ENCODE measurements at regions not wholly inside any gene's neighbourhood (a gene's known extent, or its start where the extent isn't known, plus 50 kb on each side); places are given as distances from the start of the nearest gene placed in this dataset.
"Not testable (repeated sequence)": the region's sequence is repeated elsewhere in the genome, so short reads cannot be mapped to it uniquely, and the experiment has no call there.

DNA sequence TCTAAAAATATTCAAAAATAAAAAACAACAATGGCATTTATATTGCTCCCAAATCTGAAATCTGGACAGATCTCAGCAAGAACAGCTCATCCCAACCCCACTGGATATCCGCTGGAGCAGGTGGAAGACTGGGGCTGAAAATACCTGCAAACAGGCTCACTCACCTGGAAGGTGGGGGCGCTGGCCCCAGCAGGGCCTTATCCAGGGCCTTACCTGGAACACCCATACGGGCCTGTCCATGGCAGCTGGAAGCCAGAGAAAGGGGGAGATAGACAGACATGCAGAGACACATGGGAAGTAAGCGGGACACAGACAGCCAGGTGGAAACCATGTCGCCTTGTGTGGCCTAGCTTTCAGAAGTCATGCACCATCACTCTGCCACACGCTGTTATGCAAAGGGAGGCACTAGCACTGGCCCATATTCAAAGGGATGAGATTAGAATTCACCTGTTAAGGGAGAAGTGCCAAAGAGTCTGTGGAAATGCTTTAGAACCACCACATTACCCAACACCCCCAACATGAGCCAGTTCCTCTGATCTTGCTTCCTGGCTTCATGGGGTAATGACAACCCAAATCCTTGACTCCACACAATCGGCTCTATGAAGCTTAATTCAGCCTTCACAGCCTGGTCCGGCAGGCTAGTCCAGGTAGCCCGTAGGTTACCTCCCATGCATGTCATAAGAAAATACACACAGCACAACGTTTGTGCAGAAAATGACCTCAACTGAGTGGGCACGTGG lies 99.0 kb upstream of the CDYL start:
- DNase-seq (ENCODE audit: low read depth in 3 of 3): no peak

DNA sequence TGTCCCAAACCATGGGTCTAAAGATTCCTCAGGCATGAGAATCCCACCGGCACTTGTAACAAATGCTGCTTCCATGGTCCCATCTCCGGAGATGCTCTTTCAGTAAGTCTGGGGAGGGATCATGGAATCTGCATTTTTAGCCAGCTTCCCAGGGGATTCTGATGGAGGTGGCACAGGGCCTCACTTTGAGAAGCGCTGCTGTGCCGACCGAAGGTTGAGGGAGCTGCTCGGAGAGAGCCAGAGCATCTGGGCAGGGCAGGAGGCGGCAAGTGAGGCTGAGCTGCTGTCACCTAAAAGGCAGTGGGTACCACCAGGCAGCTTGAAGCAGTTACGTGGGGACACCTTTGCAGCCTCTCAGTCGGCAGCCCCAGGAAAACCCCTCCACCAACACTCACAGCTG lies 100.2 kb upstream of the CDYL start:
- DNase-seq (ENCODE audit: low read depth in 3 of 3): no peak

DNA sequence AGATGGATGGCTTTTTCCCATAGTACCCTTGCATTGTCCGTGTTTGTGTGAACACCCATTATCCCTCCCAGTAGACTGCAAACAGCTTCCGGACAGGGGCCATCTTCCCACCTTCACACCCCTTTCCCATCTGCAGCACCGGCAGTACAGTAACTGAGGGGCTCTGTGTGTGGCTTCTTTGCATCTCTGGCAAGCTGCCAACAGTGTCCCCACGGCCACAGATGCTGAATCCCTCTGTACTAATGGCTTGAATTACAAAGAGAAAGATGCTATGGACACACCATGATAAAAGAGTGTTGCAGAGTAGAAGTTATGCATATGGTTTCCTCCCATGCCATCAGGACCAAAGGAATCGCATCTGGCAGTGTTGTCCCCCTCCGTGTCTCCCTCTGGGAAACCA lies 101.1 kb upstream of the CDYL start:
- no peak for DNase-seq (ENCODE audit: low read depth in 3 of 3)

DNA sequence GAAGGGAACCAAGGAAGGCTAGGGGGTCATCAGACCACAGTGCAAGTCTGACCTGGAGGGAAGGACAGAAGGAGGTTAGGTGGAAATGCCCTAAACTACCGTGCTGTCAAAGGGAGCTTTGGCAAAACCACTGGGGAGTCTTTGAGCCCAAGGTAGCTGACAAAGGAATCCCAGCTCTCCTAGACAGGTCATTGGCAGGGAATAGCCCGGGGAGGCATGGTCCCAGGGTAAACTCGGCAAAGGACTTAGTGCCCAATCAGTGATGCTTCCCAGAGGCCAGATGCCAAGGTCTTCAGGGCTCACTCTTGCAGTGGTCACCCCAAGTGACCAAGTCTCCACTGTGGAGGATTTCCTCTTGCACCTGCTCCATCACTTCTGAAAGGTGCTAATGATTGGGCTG lies 102.3 kb upstream of the CDYL start:
- no peak for DNase-seq (ENCODE audit: low read depth in 3 of 3)

DNA sequence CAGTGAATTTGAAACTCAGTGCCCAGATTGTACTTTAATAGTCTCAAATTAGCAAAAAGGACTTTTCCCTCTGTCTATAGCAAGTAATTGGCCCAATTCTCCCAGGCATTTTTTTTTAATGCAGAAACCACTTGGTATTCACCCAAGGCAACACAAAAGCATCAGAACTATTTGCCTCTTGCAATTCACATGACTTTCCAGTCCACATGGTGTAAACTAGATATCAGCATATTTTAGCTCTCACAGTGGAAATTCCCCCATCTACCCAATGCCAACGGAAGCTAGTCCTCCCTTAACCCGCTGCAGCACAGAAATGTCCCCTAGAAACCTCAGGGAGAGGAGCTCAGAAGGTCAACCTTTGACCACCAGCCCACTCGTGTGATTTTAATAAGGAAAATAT lies 103.4 kb upstream of the CDYL start:
- DNase-seq (ENCODE audit: low read depth in 3 of 3): no peak

DNA sequence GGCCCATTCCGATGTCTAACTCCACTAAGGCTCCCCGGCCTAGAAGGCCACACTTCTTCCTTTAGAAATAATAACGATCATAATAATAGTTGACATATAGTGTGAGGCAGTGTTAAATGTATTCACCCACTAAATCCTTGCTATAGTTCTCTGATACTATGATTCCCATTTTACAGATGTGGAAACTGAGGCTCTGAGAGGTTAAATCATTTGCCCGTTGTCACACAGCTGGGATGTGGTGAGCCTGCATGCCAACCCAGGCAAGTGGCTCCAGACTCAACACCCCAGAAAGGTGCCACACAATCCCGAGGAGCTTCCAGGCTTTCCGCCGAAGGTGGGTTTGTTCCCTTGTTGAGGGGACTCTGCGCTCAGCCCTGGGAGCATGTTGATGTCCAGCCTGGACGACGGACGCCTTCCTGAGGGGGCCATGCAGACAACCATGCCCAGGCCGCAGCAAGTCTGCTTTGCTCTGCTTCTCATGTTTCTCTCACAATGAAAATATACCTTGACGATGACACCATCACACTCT lies 104.6 kb upstream of the CDYL start:
- DNase-seq (ENCODE audit: low read depth in 3 of 3): no peak

DNA sequence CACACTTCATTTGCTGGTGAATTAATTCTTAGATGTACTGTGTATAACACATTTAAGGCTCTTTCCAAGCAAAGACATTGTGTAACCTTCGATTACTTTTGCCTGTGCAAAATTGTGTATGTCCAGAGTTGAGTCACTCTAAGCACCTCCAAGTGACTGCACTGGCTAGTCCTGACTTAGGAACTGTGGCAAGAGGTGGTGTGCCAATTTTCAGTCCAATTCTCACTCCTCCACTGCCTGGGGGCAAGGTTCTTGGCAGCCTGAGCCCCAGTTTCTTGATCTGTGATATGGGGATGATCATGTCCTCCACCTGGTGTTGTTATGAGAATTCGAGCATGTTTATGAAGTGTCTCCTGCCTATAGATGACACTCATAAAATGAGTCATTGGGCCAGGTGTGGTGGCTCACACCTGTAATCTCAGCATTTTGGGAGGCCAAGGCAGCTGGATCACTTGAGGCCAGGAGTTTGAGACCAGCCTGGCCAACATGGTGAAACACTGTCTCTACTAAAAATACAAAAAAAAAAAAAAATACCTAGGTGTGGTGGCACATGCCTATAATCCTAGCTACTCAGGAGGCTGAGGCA lies 105.3 kb upstream of the CDYL start:
- DNase-seq (ENCODE audit: low read depth in 3 of 3): no peak

DNA sequence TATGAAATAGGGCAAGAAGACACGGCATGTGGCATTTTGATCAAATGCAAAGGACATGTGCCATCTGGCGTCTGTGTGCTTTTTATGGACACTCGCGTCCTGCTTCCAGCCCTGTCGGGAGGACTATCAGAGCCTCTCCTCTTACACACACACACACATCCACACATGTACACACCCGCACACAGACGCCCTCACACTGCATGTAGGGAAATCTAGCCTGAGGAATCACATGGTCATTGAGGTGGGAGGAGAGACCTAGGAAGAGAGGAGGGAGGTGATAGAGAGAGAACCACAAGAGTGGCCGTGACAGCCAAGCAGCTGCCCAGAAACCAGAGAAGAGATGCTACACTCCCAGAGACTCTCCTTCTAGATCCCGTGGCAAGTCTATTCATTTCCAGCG lies 105.9 kb upstream of the CDYL start:
- DNase-seq (ENCODE audit: low read depth in 3 of 3): no peak

DNA sequence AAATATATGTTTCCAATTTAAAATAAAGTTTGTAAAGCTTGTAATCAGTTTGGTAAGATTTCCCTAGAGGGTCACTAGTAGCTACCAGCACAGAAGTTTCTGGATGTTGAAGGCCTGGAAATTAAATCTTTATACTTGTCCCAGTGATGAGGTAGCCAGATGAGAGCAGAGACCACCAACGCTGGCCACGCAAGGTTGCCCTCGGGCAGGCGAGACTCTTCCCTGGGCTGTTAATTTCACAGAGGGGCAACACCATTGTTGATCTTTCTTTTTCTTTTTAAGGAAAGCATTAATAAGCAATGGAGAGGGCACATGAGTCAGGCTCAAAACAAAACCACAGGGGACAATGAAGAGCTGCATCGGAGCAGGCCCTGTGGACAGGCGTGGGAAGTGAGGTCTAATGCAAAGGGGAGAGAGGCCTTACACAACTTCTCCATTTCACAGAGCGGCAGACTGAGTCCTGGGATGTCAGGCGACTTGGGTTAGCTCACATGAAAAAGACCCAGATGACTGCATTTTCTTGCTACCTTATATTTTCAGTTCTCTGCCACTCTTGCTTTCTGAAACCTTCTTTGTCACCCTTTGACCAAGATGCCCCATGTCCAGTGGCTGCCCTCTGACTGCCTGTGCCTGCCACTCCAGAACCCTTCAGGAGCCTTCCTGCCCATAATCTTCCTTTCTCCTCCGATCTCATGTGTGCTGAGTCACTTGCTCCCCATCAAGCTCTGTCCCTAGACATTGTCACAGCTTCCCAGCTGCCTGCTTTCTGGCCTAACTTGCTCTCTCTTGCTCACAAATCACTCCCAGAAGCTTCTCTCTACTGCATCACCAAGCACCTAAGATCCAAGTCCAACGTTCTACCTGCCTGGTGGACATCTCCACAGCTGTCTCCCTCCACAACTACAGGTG lies 107.7 kb upstream of the CDYL start:
- no peak for DNase-seq (ENCODE audit: low read depth in 3 of 3)

DNA sequence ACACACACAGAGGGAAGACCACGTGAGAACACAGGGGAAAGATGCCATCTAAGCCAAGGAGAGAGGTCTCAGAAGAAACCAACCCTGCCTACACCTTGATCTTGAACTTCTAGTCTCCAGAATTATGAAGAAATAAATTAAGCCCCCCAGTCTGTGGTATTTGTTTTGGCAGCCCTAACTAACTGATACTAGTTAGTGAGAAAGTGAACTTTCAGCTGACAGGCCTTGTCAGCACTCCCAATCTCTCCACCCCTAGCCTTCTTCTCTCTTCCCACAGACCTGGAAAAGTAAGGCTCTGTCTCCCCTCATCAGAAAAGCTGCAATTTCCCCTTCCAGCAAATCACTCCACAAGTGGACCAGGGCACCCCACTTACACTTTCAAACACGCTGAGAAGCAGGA lies 108.6 kb upstream of the CDYL start:
- no peak for DNase-seq (ENCODE audit: low read depth in 3 of 3)

DNA sequence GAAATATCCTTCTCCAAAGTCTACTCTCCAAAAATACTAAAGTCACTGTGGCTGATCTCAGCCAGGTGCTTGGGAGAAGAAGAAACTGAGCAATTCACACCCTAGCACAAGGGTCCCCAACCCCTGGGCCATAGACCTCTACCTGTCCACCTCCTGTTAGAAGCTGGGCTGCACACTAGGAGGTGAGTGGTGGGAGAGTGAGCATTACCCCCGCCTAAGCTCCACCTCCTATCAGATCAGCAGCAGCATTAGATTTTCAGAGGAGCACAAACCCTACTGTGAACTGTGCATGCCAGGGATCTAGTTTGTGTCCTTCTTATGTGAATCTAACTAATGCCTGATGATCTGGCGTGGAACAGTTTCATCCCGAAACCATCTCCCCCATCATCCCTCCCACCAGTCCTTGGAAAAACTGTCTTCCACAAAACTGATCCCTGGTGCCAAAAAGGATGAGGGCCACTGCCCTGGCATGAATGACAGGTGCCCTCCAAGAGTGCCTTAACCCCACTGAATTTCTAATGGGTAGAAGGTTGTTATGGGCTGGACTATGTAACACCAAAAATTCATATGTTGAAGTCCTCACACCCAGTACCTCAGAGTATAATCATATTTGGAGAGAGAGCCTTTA lies 109.2 kb upstream of the CDYL start:
- no peak for DNase-seq (ENCODE audit: low read depth in 3 of 3)

DNA sequence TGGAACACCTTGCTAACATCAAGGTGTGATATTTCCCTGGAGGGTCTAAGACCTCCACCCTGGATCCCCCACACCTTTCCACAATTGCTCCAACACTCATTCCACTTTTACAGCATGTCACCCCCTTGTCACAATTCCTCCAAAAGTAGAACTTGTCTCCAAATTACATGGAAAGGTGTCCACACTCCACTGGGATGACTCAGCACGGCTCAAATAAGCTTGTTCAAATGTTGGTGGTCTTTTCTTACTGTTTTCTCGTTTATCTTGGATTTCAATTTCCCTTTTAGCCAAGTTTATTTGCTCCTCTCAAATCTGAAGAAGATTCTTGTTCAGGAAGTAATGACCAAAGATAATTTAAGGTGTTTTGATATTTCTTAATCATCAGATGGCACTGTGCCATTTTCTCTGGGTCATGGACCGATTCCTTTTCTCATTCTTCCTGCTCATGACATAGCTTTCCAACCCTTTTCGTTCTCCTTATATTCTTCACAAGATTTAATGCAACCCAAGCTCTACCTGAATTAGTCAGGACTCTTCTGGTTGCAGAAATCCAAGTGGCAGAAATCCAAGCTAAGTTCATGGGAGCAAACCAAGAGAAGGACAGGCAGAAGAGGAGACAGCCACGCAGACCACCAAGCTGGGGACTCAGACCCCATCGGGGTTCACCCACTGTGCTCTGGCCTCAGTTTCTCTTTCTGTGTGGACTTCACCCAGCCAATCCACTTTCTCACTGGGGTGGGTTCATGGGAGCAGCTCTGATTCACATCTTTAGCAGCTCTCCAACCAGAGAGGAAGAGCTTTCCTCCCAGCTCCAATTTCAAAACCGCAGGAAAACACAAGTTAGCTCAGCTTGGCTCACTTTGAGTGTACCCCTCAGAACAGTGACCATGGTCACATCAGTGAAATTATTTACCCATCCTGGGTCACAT lies 110.5 kb upstream of the CDYL start:
- DNase-seq (ENCODE audit: low read depth in 3 of 3): no peak

DNA sequence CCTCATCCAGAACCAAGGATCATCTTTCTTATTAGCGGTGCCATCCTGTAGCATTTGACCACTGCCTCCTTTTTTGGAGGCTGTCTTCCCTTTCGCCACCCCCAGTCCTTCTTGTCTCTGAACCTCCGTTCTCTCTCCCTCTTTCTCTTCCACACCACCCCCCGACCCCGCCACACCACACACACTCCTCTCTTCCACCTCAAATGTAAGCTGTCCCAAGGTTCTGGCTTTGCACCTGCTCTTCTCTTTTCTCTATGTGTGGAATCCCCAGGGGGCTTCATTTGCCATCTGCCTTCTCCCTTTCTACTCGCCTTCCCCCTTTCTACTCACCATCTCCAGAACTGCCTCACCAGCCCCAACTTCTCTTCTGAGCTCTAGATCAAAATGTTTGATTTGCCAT lies 111.3 kb upstream of the CDYL start:
- DNase-seq (ENCODE audit: low read depth in 3 of 3): no peak

DNA sequence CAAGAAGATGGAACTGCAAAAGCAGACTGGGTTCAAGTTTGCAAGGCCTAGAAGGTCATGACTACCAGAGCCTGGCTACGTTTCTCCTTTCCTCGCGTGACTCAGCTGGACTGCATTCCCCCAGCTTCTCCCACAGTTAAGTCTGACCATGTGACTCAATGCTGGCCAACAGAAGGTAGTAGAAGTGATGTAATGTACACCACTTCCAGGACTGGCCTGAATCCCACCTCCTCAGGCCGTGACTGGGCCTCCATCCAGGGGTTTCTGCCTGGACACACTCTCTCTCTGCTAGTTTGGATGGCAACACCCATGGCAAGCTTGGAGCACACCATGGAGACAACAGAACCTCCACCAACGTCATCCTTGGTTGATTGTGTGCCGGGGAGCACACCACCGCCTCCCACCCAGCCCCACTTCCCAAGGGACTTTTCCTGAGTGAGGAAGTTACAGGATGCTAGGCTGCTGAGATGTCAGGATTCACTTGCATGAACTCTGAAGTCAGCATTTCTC lies 112.0 kb upstream of the CDYL start:
- no peak for DNase-seq (ENCODE audit: low read depth in 3 of 3)

DNA sequence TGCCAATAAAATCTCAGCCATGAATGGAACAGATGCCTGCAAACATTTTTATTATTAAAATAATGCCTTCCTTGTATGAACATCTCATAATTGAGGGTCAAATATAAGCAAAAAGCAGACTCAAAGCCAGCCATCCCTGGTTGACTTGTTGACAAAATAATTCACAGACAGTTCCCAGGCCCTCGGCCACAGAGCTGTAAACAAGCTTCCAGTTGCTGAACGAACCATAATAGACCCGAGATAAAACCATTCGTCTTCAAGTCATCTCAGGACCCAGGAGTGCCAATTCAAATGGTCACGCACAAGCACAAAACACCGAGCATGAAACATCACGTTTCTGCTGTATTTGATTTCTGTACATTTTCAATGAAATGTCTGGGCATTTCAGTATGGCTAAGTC lies 113.3 kb upstream of the CDYL start:
- DNase-seq (ENCODE audit: low read depth in 3 of 3): no peak

DNA sequence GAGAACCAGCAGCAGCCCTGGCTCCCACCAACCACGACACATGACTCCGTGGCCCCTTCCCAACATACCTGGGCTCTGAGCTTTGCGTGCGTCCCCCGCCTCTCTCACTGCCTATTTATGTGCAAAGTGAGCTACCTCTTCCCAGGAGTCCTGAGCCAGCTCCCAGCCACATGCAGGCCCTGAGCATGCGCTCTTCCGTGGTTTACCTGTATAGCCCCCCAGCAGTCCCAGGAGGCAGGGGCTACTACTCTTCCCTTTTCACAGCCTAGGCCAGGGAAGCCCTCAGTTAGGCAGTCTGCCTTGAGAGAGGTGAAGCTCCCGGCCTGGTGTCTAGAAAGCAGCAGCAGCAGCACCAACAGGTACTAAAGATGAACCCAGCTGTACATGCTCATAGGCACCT lies 114.8 kb upstream of the CDYL start:
- DNase-seq (ENCODE audit: low read depth in 3 of 3): no peak

DNA sequence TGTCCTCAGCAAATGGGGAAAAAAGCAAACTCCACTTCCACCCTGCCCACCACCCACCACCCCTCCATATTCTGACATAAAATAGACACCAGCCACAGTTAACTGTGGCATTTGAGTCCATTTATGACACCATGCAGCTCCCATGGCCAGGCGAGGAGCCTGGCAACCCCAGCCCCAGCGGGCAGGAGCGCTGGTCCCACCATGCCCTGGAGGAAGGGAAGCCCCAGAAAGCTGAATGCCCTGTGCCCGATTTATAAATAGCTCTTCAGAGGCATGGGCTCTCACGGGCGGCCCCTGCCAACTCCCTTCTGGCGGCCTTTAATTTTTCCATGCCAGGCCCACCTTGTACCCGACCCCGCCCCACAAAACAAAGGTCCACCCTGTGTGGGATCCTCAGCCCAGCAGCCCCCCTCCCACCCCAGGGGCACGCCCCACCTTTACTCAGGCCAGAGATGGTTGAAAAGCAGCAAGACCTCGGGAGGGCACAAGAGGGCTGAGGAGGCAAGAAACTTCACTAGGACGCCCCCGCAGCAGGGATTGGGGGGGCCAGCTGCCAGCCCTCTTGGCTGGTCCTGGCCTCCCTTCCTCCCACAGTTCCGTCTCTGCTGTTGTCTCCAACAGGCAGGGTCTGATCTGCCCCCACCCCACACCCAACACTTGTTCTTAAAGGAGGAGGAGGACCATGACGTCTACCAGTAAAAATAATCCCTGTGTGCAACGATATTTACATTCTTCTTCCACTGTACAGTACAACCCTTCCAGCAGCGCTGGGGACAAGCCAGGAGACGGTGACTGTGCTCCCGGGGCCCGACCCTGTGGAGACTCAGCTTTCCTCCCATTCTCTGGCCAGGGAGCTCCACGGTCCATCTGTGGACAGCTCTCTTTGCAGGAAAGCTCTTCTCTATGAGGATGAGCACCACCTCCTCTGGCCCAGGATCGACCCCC lies 115.6 kb upstream of the CDYL start:
- DNase-seq (ENCODE audit: low read depth in 3 of 3): no peak

DNA sequence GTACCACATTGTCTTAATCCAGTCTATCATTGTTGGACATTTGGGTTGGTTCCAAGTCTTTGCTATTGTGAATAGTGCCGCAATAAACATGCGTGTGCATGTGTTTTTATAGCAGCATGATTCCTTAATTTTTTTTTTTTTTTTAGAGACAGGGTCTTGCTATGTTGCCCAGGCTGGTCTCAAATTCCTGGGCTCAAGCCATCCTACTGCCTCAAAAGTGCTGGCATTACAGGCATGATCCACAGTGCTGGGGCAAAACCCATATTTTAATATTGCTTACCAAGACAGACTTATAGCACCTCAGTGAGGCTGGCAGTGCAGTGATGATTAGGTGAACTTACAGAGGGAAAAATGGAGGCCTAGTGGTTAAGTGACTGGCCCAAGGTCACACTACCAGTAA lies 116.5 kb upstream of the CDYL start:
- not testable (repeated sequence) for DNase-seq (ENCODE audit: low read depth in 3 of 3)

DNA sequence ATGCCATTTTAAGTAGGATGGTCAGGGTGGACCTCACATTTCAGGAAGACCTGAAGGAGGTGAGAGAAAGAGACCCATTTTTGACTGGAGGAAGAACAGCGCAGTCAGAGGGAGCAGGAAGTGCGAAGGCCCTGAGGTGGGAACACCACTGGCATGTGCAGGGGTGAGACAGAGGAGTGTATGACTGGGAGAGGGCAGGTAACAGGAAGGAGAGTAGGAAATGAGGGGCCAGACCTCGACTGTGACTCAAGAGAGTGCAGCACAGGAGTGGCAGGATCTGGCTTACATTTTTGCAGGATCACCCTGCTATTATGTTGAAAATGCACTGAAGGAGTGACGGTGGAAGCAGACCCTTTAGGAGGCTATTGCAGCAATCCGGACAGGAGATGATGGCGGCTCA lies 117.7 kb upstream of the CDYL start:
- DNase-seq (ENCODE audit: low read depth in 3 of 3): no peak

DNA sequence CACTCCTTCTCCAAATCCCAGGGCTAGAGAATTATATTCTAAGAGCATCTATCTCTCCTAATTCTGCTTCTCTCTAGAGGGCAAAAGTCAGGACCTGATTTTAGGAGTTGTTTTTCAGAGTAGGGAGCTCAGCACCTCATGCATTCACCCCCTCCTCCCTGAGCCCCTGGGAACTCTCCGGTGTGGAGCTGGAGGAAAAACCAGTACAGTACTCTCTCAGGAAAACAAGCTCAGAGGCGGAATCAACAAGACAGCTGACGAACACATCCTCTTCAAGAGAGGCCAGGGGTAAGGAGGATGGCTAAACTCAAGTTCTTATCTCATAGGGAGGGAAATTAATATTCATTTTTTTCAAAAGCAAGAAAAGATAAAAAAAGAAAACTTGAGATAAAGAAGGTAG lies 120.1 kb upstream of the CDYL start:
- DNase-seq (ENCODE audit: low read depth in 3 of 3): no peak

Data from stimulated activated CD4-positive, alpha-beta T cell treated with anti-CD3 and anti-CD28 coated beads, TNF-alpha, amount 100 ng/mL, for 48 hours (primary cell).